ENCODE measurements at regions not wholly inside any gene's neighbourhood (a gene's known extent, or its start where the extent isn't known, plus 50 kb on each side); places are given as distances from the start of the nearest gene placed in this dataset.

DNA sequence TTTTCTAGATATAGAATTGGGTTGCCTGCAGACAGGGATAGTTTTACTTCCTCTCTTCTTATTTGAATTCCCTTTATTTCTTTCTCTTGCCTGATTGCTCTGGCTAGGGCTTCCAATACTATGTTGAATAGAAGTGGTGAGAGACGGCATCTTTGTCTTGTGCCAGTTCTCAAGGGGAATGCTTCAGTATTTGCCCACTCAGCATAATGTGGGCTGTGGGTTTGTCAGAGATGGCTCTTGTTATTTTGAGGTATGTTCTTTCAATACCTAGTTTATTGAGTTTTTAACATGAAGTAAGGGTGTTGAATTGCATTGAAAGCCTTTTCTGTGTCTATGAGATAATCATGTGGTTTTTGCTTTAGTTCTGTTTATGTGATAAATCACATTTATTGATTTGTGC, 273.9 kb upstream of the CHORDC1 start:
- no peak for TF ChIP-seq CTCF (conservative IDR thresholded peaks at IDR 0.05; ENCODE audit: low read depth, low read length)
- no peak for TF ChIP-seq RAD21 (IDR thresholded peaks at IDR 0.05; ENCODE audit: low read length)
- TF ChIP-seq MAFK (IDR thresholded peaks at IDR 0.05; ENCODE audit: low read depth, low read length) = peak; percentile 87
- Histone ChIP-seq H4K5ac (ENCODE audit: low read depth, low read length) (no peak overlapping the region), H4K8ac (ENCODE audit: low read depth in 2 of 2, low read length in 2 of 2) (no peak overlapping the region), H3K4me3 (ENCODE audit: insufficient read depth, low read depth, low read length) (no peak overlapping the region), H2BK5ac (ENCODE audit: low read depth, low read length, poor library complexity, severe bottlenecking) (no peak overlapping the region), H2BK20ac (ENCODE audit: low read depth, low read length) (no peak overlapping the region), H3K9me1 (ENCODE audit: insufficient read depth, low read length) (no peaks in the 10 kb centered on the region), H3K9ac (ENCODE audit: low read depth, low read length) (no peak overlapping the region), H2AK5ac (ENCODE audit: low read depth, low read length) (no peak overlapping the region), H4K91ac (ENCODE audit: insufficient read depth, low read depth, low read length) (no peak overlapping the region), H3K36me3 (ENCODE audit: control insufficient read depth, insufficient read depth, low read length) (no peaks in the 10 kb centered on the region), H3K4ac (ENCODE audit: low read depth, low read length) (no peak overlapping the region), H3K23ac (ENCODE audit: low read depth, low read length) (no peak overlapping the region), H3K14ac (replicated peaks; ENCODE audit: low read depth, low read length) (no peak overlapping the region), H3K18ac (ENCODE audit: low read depth, low read length) (no peak overlapping the region), H2AFZ (replicated peaks; ENCODE audit: low read length, poor library complexity) (no peak overlapping the region), H3K79me1 (ENCODE audit: low read depth in 1 of 2, low read length in 2 of 2) (no peaks in the 10 kb centered on the region), H3K9me3 (ENCODE audit: control insufficient read depth, insufficient read depth, low read length) (peaks cover 3% of the 10 kb centered on the region; the same call in 1 of the 2 replicates), H2BK15ac (ENCODE audit: low read depth, low read length) (no peak overlapping the region), H3K27me3 (ENCODE audit: control insufficient read depth, insufficient read depth, low read length) (no peaks in the 10 kb centered on the region), H3K27ac (ENCODE audit: insufficient read depth, low read length) (no peak overlapping the region), H3K4me1 (ENCODE audit: control insufficient read depth, insufficient read depth, low read length) (no peaks in the 10 kb centered on the region), H3K56ac (ENCODE audit: extremely low read depth, insufficient read depth, low read length) (no peak overlapping the region), H2AK9ac (replicated peaks; ENCODE audit: low read depth, low read length, poor library complexity) (no peak overlapping the region), H2BK120ac (ENCODE audit: low read depth, low read length) (no peak overlapping the region), H3K4me2 (ENCODE audit: low read depth, low read length) (no peak overlapping the region), H4K20me1 (ENCODE audit: insufficient read depth, low read length) (no peaks in the 10 kb centered on the region)
- ChIA-PET CTCF (no interaction called here), POLR2A (ENCODE audit: unreplicated experiment) (no interaction called here)
- ATAC-seq (ENCODE audit: low read depth) = no peak
- WGBS, 2 experiments (ENCODE audit: extremely low coverage in 2 of 2, insufficient read length in 1 of 2) = no CpG with 5 or more reads among the region's 1 CpG
- dilution Hi-C loops (cut with HindIII; ENCODE audit: low sequenced_read_pairs, unreplicated experiment) (no loop called here), intact Hi-C loops (cut with micrococcal nuclease) (no loop called here), in situ Hi-C loops (cut with MboI; ENCODE audit: low sequenced_read_pairs) (no loop called here)
- no peak for DNase-seq
- BruUV-seq (replicated peaks) = no TSS peak

Data from IMR-90 (cell line).